ENCODE measurements at regions not wholly inside any gene's neighbourhood (a gene's known extent, or its start where the extent isn't known, plus 50 kb on each side); places are given as distances from the start of the nearest gene placed in this dataset.

GRCh38 chr6:137733372-137733771 lies 133.7 kb upstream of the TNFAIP3 start:
- TF ChIP-seq EZH2 (IDR thresholded peaks at IDR 0.05) (no peak), POLR2AphosphoS5 (IDR thresholded peaks at IDR 0.05; ENCODE audit: borderline replicate concordance, low read depth, low read length) (no peak)
